SIG-M5 treated with dmso at 0.1 percent for 504 hours (cell line): ENCODE measurements at regions not wholly inside any gene's neighbourhood (a gene's known extent, or its start where the extent isn't known, plus 50 kb on each side); places are given as distances from the start of the nearest gene placed in this dataset.

ENCODE experiments used
- DNase-seq: peaks from one replicate; lab custom pipeline; 2025; ENCODE audit not compliant: unreplicated experiment; lab: John Stamatoyannopoulos, UW

DNA sequence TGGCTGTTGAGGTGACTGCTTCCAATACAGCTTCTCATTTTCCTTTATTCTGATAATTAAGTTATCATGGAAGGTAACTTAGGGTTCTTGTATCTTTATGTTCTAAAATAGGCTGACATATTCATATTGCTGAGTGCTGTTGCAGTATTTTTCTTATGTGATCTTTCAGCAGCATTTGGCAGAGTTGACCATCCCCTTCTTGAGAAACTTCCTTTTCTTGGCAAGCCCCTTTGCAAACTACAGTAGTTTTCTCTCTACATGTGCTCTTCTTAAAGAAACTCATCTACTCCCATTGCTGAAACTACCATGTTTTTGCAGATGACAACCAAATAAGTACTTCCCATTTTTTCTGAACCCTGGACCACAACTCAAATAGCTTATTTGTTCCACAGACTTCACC, 476.5 kb upstream of the TRIB2 start:
- no peak for DNase-seq

DNA sequence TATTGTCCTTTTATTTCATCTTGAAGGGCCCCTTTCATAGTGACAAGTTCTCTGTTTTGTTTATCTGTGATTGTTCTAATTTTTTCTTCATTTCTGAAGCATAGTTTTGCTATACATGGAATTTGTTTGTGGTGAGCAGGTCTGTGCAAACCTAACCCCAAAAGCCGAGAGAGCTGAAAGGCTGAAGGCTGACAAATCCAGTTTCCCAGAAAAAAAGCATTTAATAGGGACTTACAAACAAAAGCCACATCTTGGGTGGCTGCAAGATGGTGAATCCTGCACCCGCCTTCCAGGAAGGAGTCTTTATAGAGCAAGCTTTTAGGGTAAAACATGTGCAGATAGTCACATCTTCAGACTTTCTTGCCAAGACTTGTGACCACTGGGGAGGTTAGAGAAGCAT, 473.4 kb upstream of the TRIB2 start:
- DNase-seq: no peak

DNA sequence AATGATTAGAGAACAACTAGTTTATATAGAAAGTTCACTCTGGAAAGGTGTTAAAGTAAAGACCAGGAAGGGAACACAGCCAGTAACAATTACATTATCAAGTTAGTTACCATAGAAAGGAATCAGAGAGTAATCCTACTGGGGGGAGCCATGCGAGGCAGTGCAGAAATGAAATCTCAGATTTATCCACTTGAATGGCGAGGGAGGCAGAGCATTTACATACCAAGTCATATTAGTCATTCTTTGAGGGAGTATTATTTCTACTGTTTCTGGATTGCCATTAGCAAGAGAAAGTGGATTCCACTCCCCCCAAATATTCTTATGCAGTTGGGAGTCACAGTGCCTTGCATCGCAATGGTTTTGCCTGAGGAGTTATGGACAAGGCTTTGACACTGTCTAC, 472.7 kb upstream of the TRIB2 start:
- no peak for DNase-seq

GRCh38 chr2:12251121-12251520, 465.6 kb upstream of the TRIB2 start:
- no peak for DNase-seq

DNA sequence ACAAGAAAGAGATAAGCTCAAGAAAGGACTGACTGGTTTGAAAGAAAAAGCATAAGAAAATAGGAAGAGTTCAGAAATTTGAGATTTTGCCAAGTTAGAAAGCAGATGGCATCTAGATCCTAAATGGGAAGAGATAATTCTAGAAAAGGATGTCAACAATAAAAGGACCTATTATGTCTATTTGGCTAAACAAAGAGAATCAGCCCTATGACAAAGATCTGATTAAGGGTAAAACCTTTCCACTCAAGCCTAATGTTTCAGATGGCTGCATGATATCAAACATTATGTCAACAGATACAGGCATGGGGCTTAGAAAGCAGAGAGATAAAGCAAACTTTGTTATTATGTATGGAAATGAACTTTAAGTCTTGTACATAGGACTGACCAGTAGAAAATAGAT, 465.0 kb upstream of the TRIB2 start:
- DNase-seq: no peak

DNA sequence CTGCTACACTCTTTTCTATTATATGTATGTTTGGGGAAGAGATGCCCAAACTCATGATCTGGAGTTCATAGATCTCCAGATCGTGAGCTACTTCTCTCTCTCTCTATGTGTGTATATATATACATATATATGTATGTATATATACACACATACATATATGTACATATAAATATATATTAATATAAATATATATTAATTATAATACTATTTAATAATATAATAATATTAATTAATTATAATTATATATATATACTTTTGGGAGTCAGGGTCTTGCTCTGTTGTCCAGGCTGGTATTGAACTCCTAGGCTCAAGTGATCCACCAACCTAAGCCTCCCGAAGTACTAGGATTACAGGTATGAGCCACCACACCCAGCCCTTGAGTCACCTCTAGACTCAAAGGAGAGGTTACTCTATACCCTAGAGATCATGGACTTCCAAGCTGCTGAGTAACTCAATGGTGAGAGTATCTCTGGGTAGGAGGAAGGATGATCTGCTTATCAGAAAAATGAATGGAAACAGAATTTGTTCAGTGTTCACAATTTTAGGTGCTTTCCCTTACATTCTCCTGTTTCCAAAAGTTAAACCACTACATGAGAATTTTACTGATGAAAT, 463.5 kb upstream of the TRIB2 start:
- DNase-seq: no peak

DNA sequence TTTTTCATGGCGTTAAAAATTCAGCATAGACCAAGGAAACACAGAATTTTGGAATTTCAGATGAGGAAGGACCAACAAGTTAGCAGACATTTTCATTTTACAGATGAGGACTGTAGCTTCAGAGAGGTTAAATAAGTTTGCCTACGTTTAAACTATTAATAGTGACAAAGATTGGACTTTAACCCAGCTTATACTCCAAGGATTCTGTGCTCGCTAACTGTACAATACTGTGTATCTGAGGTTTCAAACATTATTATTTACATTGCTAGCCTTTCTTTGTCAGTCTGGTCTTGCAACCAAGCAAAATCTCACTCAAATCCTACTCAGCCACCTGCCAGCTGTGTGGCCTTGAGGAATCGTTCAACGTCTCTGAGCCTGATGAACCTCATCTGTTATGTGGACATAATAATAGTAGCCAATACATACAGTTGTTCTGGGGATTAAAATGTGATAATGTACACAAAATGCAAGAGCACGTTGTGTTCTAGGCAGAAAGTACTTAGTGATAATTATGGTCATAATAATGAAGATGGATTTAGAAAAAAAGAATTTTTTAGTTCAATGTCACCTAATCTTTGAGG, 462.4 kb upstream of the TRIB2 start:
- no peak for DNase-seq

DNA sequence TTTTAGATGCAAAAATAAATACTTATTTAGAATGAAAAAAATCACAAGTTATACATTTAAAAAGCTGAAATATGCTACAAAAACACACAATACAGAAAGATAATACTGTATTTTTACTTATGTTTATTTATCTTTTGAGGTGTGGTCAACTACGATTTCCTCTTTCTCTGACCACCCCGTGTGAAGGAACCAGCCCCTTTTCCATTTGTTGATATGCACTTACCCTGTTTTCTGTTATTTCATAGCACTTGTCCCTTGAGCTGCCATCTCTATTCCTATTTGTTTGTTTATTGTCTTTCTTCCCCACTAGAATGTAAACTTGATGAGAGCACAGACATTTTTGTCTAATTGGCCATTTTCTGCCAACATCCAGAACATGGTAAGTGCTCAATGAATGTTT, 460.5 kb upstream of the TRIB2 start:
- no peak for DNase-seq

DNA sequence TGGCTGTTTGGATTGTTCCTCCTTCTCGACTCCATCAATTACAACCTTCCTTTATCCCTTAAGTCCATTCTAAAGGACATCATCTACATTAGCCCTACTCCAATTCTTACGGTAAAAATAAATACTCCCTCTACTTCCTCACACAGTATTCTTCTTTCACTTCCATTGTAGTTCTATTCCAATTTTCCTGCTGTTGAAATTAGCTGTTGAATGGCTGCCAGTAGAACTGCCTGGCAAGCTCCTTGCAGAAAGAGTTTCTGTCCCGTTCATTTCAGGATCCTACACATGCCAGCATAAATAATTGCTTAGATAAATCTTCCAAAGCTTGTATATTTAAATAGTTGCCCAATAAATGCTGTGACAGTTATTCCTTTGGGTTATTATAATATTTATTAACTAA, 459.3 kb upstream of the TRIB2 start:
- no peak for DNase-seq

- DNase-seq: no peak
These were observed 457.2 kb upstream of the TRIB2 start for GRCh38 chr2:12259493-12259892.

DNA sequence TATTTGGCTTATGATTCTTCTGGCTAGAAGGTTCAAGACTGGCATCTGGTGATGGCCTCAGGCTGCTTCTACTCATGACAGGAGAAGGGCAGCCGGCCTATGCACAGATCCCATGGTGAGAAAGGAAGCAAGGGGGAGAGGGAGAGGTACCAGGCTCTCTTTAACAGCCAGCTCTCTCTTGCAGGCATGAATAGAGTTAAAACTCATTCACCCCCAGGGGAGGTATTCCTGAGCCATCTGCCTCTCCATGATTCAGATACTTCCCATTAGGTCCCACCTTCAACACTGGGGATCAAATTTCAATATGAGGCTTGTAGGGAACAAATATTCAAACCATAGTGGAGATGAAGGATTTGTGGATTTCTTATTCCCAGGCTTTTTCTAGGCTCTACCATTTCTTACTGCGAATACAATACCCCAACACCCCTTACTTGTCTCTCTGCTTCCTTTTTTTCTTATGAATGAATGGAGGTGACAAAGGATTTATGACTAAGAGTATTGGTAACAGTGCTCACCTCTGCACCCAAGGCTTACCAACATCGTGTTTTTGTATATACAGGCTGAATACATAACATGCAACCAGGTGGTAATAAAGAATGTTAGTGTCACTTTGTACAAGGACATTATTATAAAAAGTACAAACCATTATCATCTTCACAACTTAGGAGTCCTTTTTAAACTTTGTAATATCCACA, 454.6 kb upstream of the TRIB2 start:
- no peak for DNase-seq

- no peak for DNase-seq
These were observed 453.9 kb upstream of the TRIB2 start for GRCh38 chr2:12262681-12263436.

- DNase-seq: no peak
These were observed 453.0 kb upstream of the TRIB2 start for GRCh38 chr2:12263730-12264129.

DNA sequence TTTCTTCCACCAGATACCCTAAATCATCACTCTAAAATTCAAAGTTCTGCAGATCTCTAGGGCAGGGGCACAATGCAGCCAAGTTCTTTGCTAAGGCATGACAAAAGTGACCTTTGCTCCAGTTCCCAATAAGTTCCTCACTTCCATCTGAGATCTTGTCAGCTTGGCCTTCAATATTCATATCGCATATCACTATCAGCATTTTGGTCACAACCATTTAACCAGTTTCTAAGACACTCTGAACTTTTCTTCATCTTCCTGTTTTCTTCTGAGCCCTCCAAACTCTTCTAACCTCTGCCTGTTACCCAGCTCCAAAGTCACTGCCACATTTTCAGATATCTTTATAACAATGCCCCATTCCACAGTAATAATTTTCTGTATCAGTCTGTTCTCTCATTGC, 452.6 kb upstream of the TRIB2 start:
- DNase-seq: no peak

- no peak for DNase-seq
These were observed 451.1 kb upstream of the TRIB2 start for GRCh38 chr2:12265646-12266045.

- DNase-seq: no peak
These were observed 449.7 kb upstream of the TRIB2 start for GRCh38 chr2:12267042-12267441.

- DNase-seq: peak; percentile 17
These were observed 447.4 kb upstream of the TRIB2 start for GRCh38 chr2:12269041-12269972.

GRCh38 chr2:12270876-12271588, 445.7 kb upstream of the TRIB2 start:
- DNase-seq: no peak

- DNase-seq: no peak
These were observed 445.1 kb upstream of the TRIB2 start for GRCh38 chr2:12271589-12271984.

- no peak for DNase-seq
These were observed 443.6 kb upstream of the TRIB2 start for GRCh38 chr2:12273111-12273510.
